ENCODE measurements at regions not wholly inside any gene's neighbourhood (a gene's known extent, or its start where the extent isn't known, plus 50 kb on each side); places are given as distances from the start of the nearest gene placed in this dataset.

DNA sequence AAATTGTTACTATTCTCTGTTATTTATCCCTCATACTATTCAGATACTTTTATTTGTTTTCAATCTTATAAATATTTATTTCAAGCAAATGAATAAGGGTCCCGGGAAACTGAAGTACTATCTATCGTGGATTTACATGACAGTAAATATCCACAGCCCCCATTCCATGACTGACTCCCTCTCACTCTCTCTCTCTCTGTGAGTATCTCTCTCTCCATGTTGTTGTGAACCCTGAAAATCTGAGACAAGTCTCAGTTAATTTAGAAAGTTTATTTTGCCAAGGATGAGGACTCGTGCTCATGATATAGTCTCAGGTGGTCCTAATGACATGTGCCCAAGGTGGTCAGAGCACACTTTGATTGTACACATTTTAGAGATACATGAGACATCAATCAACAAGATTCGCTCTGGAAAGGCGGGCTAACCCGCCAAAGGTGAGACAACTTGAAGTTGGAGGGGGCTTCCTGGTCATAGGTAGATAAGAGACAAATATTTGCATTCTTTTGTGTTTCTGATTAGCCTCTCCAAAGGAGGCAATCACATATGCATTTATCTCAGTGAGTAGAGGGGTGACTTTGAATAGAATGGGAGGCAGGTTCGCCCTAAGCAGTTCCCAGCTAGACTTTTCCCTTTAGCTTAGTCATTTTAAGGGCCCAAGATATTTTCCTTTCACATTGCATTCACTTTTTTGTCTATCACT lies 986.4 kb downstream of the NLGN4X start:
- DNase-seq (ENCODE audit: low read depth, low spot score), result no peak
- TF ChIP-seq, protein P1, sequence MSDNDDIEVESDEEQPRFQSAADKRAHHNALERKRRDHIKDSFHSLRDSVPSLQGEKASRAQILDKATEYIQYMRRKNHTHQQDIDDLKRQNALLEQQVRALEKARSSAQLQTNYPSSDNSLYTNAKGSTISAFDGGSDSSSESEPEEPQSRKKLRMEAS (IDR thresholded peaks at IDR 0.05; ENCODE audit: insufficient read depth, insufficient read length), result no peak
- TF ChIP-seq EZH2 (IDR thresholded peaks at IDR 0.05; ENCODE audit: borderline replicate concordance, low read depth, low read length, severe bottlenecking) (no peak), JUN (IDR thresholded peaks at IDR 0.05; ENCODE audit: borderline replicate concordance, insufficient read depth, insufficient read length, low read depth) (no peak), POLR2A (IDR thresholded peaks at IDR 0.05; ENCODE audit: low read depth, low read length) (no peak), FOS (IDR thresholded peaks at IDR 0.05; ENCODE audit: borderline replicate concordance, insufficient read depth, low read length) (no peak), MYC (IDR thresholded peaks at IDR 0.05; ENCODE audit: low read depth, low read length) (no peak), GATA2 (IDR thresholded peaks at IDR 0.05; ENCODE audit: insufficient read depth, insufficient read length, low read depth, low read length) (no peak), POLR2AphosphoS5 (IDR thresholded peaks at IDR 0.05; ENCODE audit: insufficient read depth, low read depth, low read length) (no peak)
- TF ChIP-seq, protein P2, sequence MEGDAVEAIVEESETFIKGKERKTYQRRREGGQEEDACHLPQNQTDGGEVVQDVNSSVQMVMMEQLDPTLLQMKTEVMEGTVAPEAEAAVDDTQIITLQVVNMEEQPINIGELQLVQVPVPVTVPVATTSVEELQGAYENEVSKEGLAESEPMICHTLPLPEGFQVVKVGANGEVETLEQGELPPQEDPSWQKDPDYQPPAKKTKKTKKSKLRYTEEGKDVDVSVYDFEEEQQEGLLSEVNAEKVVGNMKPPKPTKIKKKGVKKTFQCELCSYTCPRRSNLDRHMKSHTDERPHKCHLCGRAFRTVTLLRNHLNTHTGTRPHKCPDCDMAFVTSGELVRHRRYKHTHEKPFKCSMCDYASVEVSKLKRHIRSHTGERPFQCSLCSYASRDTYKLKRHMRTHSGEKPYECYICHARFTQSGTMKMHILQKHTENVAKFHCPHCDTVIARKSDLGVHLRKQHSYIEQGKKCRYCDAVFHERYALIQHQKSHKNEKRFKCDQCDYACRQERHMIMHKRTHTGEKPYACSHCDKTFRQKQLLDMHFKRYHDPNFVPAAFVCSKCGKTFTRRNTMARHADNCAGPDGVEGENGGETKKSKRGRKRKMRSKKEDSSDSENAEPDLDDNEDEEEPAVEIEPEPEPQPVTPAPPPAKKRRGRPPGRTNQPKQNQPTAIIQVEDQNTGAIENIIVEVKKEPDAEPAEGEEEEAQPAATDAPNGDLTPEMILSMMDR (IDR thresholded peaks at IDR 0.05; ENCODE audit: extremely low read depth in 1 of 2, insufficient read depth in 1 of 2, low read depth in 1 of 2, low read length in 2 of 2), result no peak
- no peaks in the 10 kb centered on the region for H3K79me2 ChIP-seq (ENCODE audit: control insufficient read depth, insufficient read depth, low read length)
- no peak for FAIRE-seq
- intact Hi-C loops (cut with micrococcal nuclease), result no loop called here
- no TSS peak for BruUV-seq (replicated peaks)
- ChIA-PET POLR2A (no interaction called here), CTCF (no interaction called here)
- H3K27me3 ChIP-seq (ENCODE audit: control insufficient read depth in 2 of 2, insufficient read depth in 2 of 2, low read length in 2 of 2), result no peaks in the 10 kb centered on the region
- no peaks in the 10 kb centered on the region for H3K9me1 ChIP-seq (replicated peaks; ENCODE audit: control insufficient read depth, extremely low read depth, insufficient read depth, low read length)
- dilution Hi-C loops (cut with MboI; ENCODE audit: extremely low pct_ligation_motif_present, low sequenced_read_pairs), result no loop called here
- H3K9me3 ChIP-seq (replicated peaks; ENCODE audit: control insufficient read depth, insufficient read depth, low read length), result no peaks in the 10 kb centered on the region
- no peak overlapping the region for H3K27ac ChIP-seq (ENCODE audit: insufficient read depth, low read depth, low read length)
- H3K9ac ChIP-seq (replicated peaks; ENCODE audit: extremely low read depth, insufficient read depth, low read length), result no peak overlapping the region
- no peak overlapping the region for H2AFZ ChIP-seq (ENCODE audit: low read depth, low read length)
- no peaks in the 10 kb centered on the region for H4K20me1 ChIP-seq (replicated peaks; ENCODE audit: control insufficient read depth, extremely low read depth, insufficient read depth, low read length)
- H3K36me3 ChIP-seq (ENCODE audit: control insufficient read depth in 2 of 2, extremely low read depth in 1 of 2, insufficient read depth in 2 of 2, low read length in 2 of 2), result no peaks in the 10 kb centered on the region
- no peak overlapping the region for H3K4me3 ChIP-seq (replicated peaks in 1 of 3; ENCODE audit: insufficient read depth in 1 of 3, low read depth in 1 of 3, low read length in 3 of 3)
- H3K4me1 ChIP-seq (ENCODE audit: control insufficient read depth, extremely low read depth, insufficient read depth, low read length), result no peaks in the 10 kb centered on the region
- H3K4me2 ChIP-seq (ENCODE audit: insufficient read depth, low read length), result no peak overlapping the region
